ENCODE measurements at regions not wholly inside any gene's neighbourhood (a gene's known extent, or its start where the extent isn't known, plus 50 kb on each side); places are given as distances from the start of the nearest gene placed in this dataset.
A peak's percentile ranks its signal among the peaks of the same experiment; 100 is the strongest.

GRCh38 chr7:145692237-145692950, 424.2 kb upstream of the CNTNAP2 start:
- DNase-seq = peak in 1 of 3 donors; percentile 13
- TF ChIP-seq CTCF (IDR thresholded peaks at IDR 0.05) = no peak

GRCh38 chr7:145691377-145691914, 425.2 kb upstream of the CNTNAP2 start:
- ATAC-seq = no peak
- DNase-seq = no peak
- Histone ChIP-seq H3K4me3 (no peak overlapping the region), H3K4me1 (ENCODE audit: low read depth) (no peaks in the 10 kb centered on the region), H3K9me3 (peaks cover 17% of the 10 kb centered on the region), H3K36me3 (ENCODE audit: low read depth) (no peaks in the 10 kb centered on the region)
- no peak for TF ChIP-seq CTCF (IDR thresholded peaks at IDR 0.05)
- intact Hi-C loops (cut with DNase I, micrococcal nuclease) = no loop called here

More at GRCh38 chr7:145692237-145692950, 424.2 kb upstream of the CNTNAP2 start:
- no peak overlapping the region for H3K4me3 ChIP-seq
- intact Hi-C loops (cut with DNase I, micrococcal nuclease) = no loop called here
- H3K36me3 ChIP-seq (ENCODE audit: low read depth) = no peaks in the 10 kb centered on the region
- H3K9me3 ChIP-seq = peaks cover 10% of the 10 kb centered on the region
- ATAC-seq = peak; percentile 68
- H3K4me1 ChIP-seq (ENCODE audit: low read depth) = no peaks in the 10 kb centered on the region

GRCh38 chr7:145681646-145682045, 435.0 kb upstream of the CNTNAP2 start:
- DNase-seq (no peak), ATAC-seq (no peak)
- no peak for TF ChIP-seq CTCF (IDR thresholded peaks at IDR 0.05)
- Histone ChIP-seq H3K9me3 (peaks cover 7% of the 10 kb centered on the region), H3K4me3 (no peak overlapping the region), H3K36me3 (ENCODE audit: low read depth) (no peaks in the 10 kb centered on the region), H3K4me1 (ENCODE audit: low read depth) (no peaks in the 10 kb centered on the region)
- intact Hi-C loops (cut with DNase I, micrococcal nuclease) = no loop called here

GRCh38 chr7:145681159-145681558, 435.4 kb upstream of the CNTNAP2 start:
- no peak for TF ChIP-seq CTCF (IDR thresholded peaks at IDR 0.05)
- H3K9me3 ChIP-seq = peaks cover 6% of the 10 kb centered on the region

GRCh38 chr7:145665499-145666258, 450.9 kb upstream of the CNTNAP2 start:
- Histone ChIP-seq H3K9me3 (peaks cover 14% of the 10 kb centered on the region), H3K36me3 (ENCODE audit: low read depth) (no peaks in the 10 kb centered on the region), H3K4me3 (no peak overlapping the region), H3K4me1 (ENCODE audit: low read depth) (no peaks in the 10 kb centered on the region)
- no peak for TF ChIP-seq CTCF (IDR thresholded peaks at IDR 0.05)
- ATAC-seq (no peak), DNase-seq (no peak)
- intact Hi-C loops (cut with DNase I, micrococcal nuclease) = no loop called here

More at GRCh38 chr7:145681159-145681558, 435.4 kb upstream of the CNTNAP2 start:
- Histone ChIP-seq H3K4me1 (ENCODE audit: low read depth) (no peaks in the 10 kb centered on the region), H3K4me3 (no peak overlapping the region), H3K36me3 (ENCODE audit: low read depth) (no peaks in the 10 kb centered on the region)
- DNase-seq (no peak), ATAC-seq (no peak)
- intact Hi-C loops (cut with DNase I, micrococcal nuclease) = no loop called here
